GM21526 (cell line): ENCODE measurements at regions not wholly inside any gene's neighbourhood (a gene's known extent, or its start where the extent isn't known, plus 50 kb on each side); places are given as distances from the start of the nearest gene placed in this dataset.
A peak's percentile ranks its signal among the peaks of the same experiment; 100 is the strongest.

Source experiments
- ATAC-seq: cut with Tn5 transposase; IDR thresholded peaks from one replicate; pipeline ENCODE4 v1.9.1; 2021; ENCODE audit warnings: moderate library complexity; ENCODE audit not compliant: unreplicated experiment, low FRiP score

- no peak for ATAC-seq
Measured at GRCh38 chr6:84361372-84362192, 134.1 kb upstream of the CEP162 start.

GRCh38 chr6:84360039-84360438 lies 132.6 kb upstream of the CEP162 start:
- no peak for ATAC-seq

GRCh38 chr6:84358581-84358980 lies 131.1 kb upstream of the CEP162 start:
- ATAC-seq = no peak

GRCh38 chr6:84357631-84358030 lies 130.2 kb upstream of the CEP162 start:
- no peak for ATAC-seq

GRCh38 chr6:84356907-84357306 lies 129.5 kb upstream of the CEP162 start:
- ATAC-seq = no peak

- no peak for ATAC-seq
Measured at GRCh38 chr6:84353459-84354423, 126.3 kb upstream of the CEP162 start.

- ATAC-seq = no peak
Measured at GRCh38 chr6:84350397-84350796, 123.0 kb upstream of the CEP162 start.

- no peak for ATAC-seq
Measured at GRCh38 chr6:84349542-84349941, 122.1 kb upstream of the CEP162 start.

GRCh38 chr6:84348801-84349200 lies 121.4 kb upstream of the CEP162 start:
- ATAC-seq = no peak

- ATAC-seq = no peak
Measured at GRCh38 chr6:84346372-84346771, 118.9 kb upstream of the CEP162 start.

- no peak for ATAC-seq
Measured at GRCh38 chr6:84344005-84344404, 116.6 kb upstream of the CEP162 start.

- ATAC-seq = no peak
Measured at GRCh38 chr6:84340422-84340821, 113.0 kb upstream of the CEP162 start.

GRCh38 chr6:84333842-84334241 lies 106.4 kb upstream of the CEP162 start:
- ATAC-seq = no peak

GRCh38 chr6:84332139-84333034 lies 104.9 kb upstream of the CEP162 start:
- peak; percentile 99 for ATAC-seq

GRCh38 chr6:84330325-84330724 lies 102.9 kb upstream of the CEP162 start:
- no peak for ATAC-seq

GRCh38 chr6:84329516-84329915 lies 102.1 kb upstream of the CEP162 start:
- no peak for ATAC-seq

- ATAC-seq = no peak
Measured at GRCh38 chr6:84329077-84329476, 101.6 kb upstream of the CEP162 start.

GRCh38 chr6:84317463-84317862 lies 90.0 kb upstream of the CEP162 start:
- ATAC-seq = no peak

- ATAC-seq = no peak
Measured at GRCh38 chr6:84314377-84314898, 87.0 kb upstream of the CEP162 start.

GRCh38 chr6:84309336-84309735 lies 81.9 kb upstream of the CEP162 start:
- no peak for ATAC-seq
